Loucy (cell line): ENCODE measurements at regions not wholly inside any gene's neighbourhood (a gene's known extent, or its start where the extent isn't known, plus 50 kb on each side); places are given as distances from the start of the nearest gene placed in this dataset.
A peak's percentile ranks its signal among the peaks of the same experiment; 100 is the strongest.

Experiments
- CTCF ChIP-seq: fragments of 200-600 bp; sonication (generic); conservative IDR thresholded peaks from 2 replicates; pipeline ENCODE4 v1.5.1; 2014; ENCODE audit warnings: mild to moderate bottlenecking, antibody characterized with exemption, low read length
- EZH2phosphoT487 ChIP-seq: fragments of 200-600 bp; IDR thresholded peaks from 2 replicates; pipeline ENCODE4 v1.6.1; 2018; ENCODE audit warnings: antibody characterized with exemption, mild to moderate bottlenecking, moderate library complexity, borderline replicate concordance

DNA sequence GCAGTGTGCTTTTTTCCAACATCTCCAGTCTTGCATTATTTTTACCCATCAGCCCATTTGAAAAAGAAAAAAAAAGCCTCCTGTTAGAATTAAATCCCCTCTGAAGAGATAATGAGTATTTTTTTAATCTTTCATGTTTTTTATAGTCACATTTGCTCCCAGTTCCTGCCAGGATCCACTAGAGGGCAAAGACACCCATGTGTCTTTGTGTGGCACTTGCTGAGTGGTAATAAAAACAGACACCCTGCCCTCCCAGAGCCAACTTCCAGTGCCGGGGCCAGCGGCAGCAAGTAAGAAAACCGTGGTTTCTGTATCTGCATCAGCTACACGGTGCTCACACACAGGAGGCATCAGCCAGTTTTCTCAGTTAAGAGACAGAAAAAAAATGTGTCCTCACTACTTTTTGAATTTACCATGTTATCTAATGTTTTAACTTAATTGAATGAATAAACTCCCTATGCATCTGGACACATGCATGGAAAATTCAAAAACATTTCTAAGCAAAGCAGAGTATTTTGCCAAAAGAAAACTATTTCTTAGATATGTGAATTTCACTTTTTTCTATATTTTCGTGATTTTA lies 70.2 kb upstream of the PLEKHG4B start:
- TF ChIP-seq CTCF (peak; percentile 74), EZH2phosphoT487 (no peak)
